SK-N-SH (cell line): ENCODE measurements at regions not wholly inside any gene's neighbourhood (a gene's known extent, or its start where the extent isn't known, plus 50 kb on each side); places are given as distances from the start of the nearest gene placed in this dataset.
"Not testable (repeated sequence)": the region's sequence is repeated elsewhere in the genome, so short reads cannot be mapped to it uniquely, and the experiment has no call there.

Experiments used
- CTCF ChIA-PET: fragments of 300-600, 350-600 bp; formaldehyde crosslinking; extraction: SDS; loops from one replicate; lab custom pipeline; 2021; lab: Yijun Ruan, JAX
- POLR2A ChIA-PET: fragments of 350-600 bp; sonication (Branson Sonifier 250); formaldehyde crosslinking; extraction: SDS; loops from one replicate; lab custom pipeline; 2020; ENCODE audit warnings: antibody characterized with exemption, inconsistent platforms; lab: Yijun Ruan, JAX
- DNase-seq: peaks from one replicate; pipeline ENCODE4 v3.0.0; 2012
- H2AFZ ChIP-seq: fragments of 200-600 bp; sonication (generic); 2 replicates; pipeline ENCODE4 v1.8.1; 2016; ENCODE audit warnings: antibody characterized with exemption, mild to moderate bottlenecking, low read depth
- H3F3A ChIP-seq: fragments of 200-600 bp; sonication (generic); replicated peaks from 2 replicates; pipeline ENCODE3; 2016; ENCODE audit warnings: antibody characterized with exemption, mild to moderate bottlenecking; ENCODE audit not compliant: insufficient read depth
- H3K27ac ChIP-seq, 2 experiments: fragments of 200-500 bp in 1 of 2; fragments of 200-600 bp in 1 of 2; sonication (Bioruptor generic) in 1 of 2; sonication (generic), shearing (Covaris generic) in 1 of 2; 2 replicates each; pipeline versions ENCODE4 v1.5.1 to v1.6.1; 2014 to 2016; ENCODE audit warnings: low read depth in 2 of 2, inconsistent platforms in 1 of 2, low read length in 1 of 2, mild to moderate bottlenecking in 1 of 2, mixed read lengths in 1 of 2
- H3K27me3 ChIP-seq: fragments of 200-600 bp; sonication (generic), shearing (Covaris generic); 2 replicates; pipeline ENCODE4 v1.6.1; 2016; ENCODE audit warnings: mixed run types; ENCODE audit not compliant: insufficient read depth
- H3K36me3 ChIP-seq, 2 experiments: fragments of 200-500 bp in 1 of 2; fragments of 200-600 bp in 1 of 2; sonication (Bioruptor generic) in 1 of 2; sonication (generic) in 1 of 2; replicated peaks in 1 of 2; 2 replicates each; pipeline versions ENCODE3 to v1.5.1; 2014 to 2016; ENCODE audit warnings: low read length in 1 of 2, mild to moderate bottlenecking in 1 of 2; ENCODE audit not compliant: insufficient read depth in 2 of 2, control insufficient read depth in 1 of 2
- H3K4me1 ChIP-seq, 2 experiments: fragments of 200-500 bp in 1 of 2; fragments of 200-600 bp in 1 of 2; sonication (Bioruptor generic) in 1 of 2; sonication (generic), shearing (Covaris generic) in 1 of 2; 2 replicates each; pipeline versions ENCODE4 v1.5.1 to v1.6.1; 2014 to 2016; ENCODE audit warnings: low read depth in 1 of 2, low read length in 1 of 2, mixed run types in 1 of 2; ENCODE audit not compliant: insufficient read depth in 2 of 2, control insufficient read depth in 1 of 2
- H3K4me2 ChIP-seq: fragments of 200-600 bp; sonication (generic), shearing (Covaris generic); 2 replicates; pipeline ENCODE4 v1.6.1; 2017; ENCODE audit warnings: mixed run types
- H3K4me3 ChIP-seq, 2 experiments: fragments of 200-500 bp in 1 of 2; fragments of 200-600 bp in 1 of 2; sonication (Bioruptor generic) in 1 of 2; sonication (generic), shearing (Covaris generic) in 1 of 2; 2 replicates each; pipeline versions ENCODE4 v1.5.1 to v1.8.1; 2014 to 2016; ENCODE audit warnings: low read depth in 2 of 2, inconsistent platforms in 1 of 2, low read length in 1 of 2, mild to moderate bottlenecking in 1 of 2, mixed read lengths in 1 of 2, moderate library complexity in 1 of 2
- H3K79me2 ChIP-seq: fragments of 200-600 bp; sonication (generic); 2 replicates; pipeline ENCODE4 v1.8.1; 2017; ENCODE audit warnings: mild to moderate bottlenecking; ENCODE audit not compliant: insufficient read depth
- H3K9ac ChIP-seq: fragments of 200-600 bp; sonication (generic); 2 replicates; pipeline ENCODE4 v1.6.1; 2017; ENCODE audit warnings: mixed run types
- H3K9me2 ChIP-seq: fragments of 200-600 bp; sonication (generic); 2 replicates; pipeline ENCODE4 v1.6.1; 2017; ENCODE audit warnings: mixed run types
- H3K9me3 ChIP-seq: fragments of 200-600 bp; sonication (generic); 2 replicates; pipeline ENCODE4 v1.6.1; 2017; ENCODE audit warnings: mixed run types, mild to moderate bottlenecking, moderate library complexity
- H4K20me1 ChIP-seq: fragments of 200-600 bp; sonication (generic); 2 replicates; pipeline ENCODE4 v1.6.1; 2017; ENCODE audit warnings: mild to moderate bottlenecking, mixed run types; ENCODE audit not compliant: insufficient read depth
- EP300 ChIP-seq, 2 experiments: IDR thresholded peaks; 2 replicates each; pipeline versions ENCODE4 v1.4.0 to v1.6.1; 2012; ENCODE audit warnings: borderline replicate concordance in 1 of 2, low read depth in 1 of 2, low read length in 1 of 2
- EZH2phosphoT487 ChIP-seq: fragments of 200-600 bp; sonication (generic); IDR thresholded peaks from 2 replicates; pipeline ENCODE4 v1.6.1; 2017; ENCODE audit warnings: low read depth, mixed run types, mild to moderate bottlenecking, antibody characterized with exemption, moderate library complexity, borderline replicate concordance
- FOSL2 ChIP-seq: IDR thresholded peaks from 2 replicates; pipeline ENCODE4 v1.4.0; 2012; ENCODE audit warnings: low read depth, mild to moderate bottlenecking, moderate library complexity, borderline replicate concordance
- GABPA ChIP-seq: IDR thresholded peaks from 2 replicates; pipeline ENCODE4 v1.4.0; 2012; ENCODE audit warnings: low read depth, mild to moderate bottlenecking
- IRF3 ChIP-seq: fragments of 150-350 bp; IDR thresholded peaks from 2 replicates; pipeline ENCODE4 v1.6.1; 2016; ENCODE audit warnings: mild to moderate bottlenecking, low read depth, low read length
- MEF2A ChIP-seq: IDR thresholded peaks from 2 replicates; pipeline ENCODE4 v1.4.0; 2012; ENCODE audit warnings: low read depth, borderline replicate concordance
- RAD21 ChIP-seq: IDR thresholded peaks from 2 replicates; pipeline ENCODE4 v1.6.1; 2012; ENCODE audit warnings: mild to moderate bottlenecking, low read length
- RCOR1 ChIP-seq: fragments of 150-350 bp; IDR thresholded peaks from 2 replicates; pipeline ENCODE4 v1.6.1; 2017; ENCODE audit warnings: antibody characterized with exemption, low read length
- RXRA ChIP-seq: IDR thresholded peaks from 2 replicates; pipeline ENCODE4 v1.4.0; 2012; ENCODE audit warnings: low read depth, mild to moderate bottlenecking, borderline replicate concordance
- TEAD4 ChIP-seq: IDR thresholded peaks from 2 replicates; pipeline ENCODE4 v1.4.0; 2012; ENCODE audit warnings: mild to moderate bottlenecking, borderline replicate concordance; ENCODE audit not compliant: insufficient read depth
- YY1 ChIP-seq: IDR thresholded peaks from 2 replicates; pipeline ENCODE4 v1.4.0; 2012; ENCODE audit warnings: low read depth, mild to moderate bottlenecking
- ZBTB33 ChIP-seq: IDR thresholded peaks from 2 replicates; pipeline ENCODE4 v1.4.0; 2012; ENCODE audit warnings: low read depth, borderline replicate concordance
- WGBS: methylation state at CpG from one replicate; pipeline ENCODE4 v1.1.6; 2017; ENCODE audit warnings: low lambda C conversion rate; 5-methylcytosine and 5-hydroxymethylcytosine counted together

- H3F3A ChIP-seq: no peaks in the 10 kb centered on the region
- ChIA-PET CTCF (no interaction called here), POLR2A (no interaction called here)
- H4K20me1 ChIP-seq: no peaks in the 10 kb centered on the region
- no peaks in the 10 kb centered on the region for H3K79me2 ChIP-seq
- no peak for DNase-seq
- no peaks in the 10 kb centered on the region for H3K27me3 ChIP-seq
- TF ChIP-seq RAD21 (no peak), RCOR1 (no peak), ZBTB33 (no peak), TEAD4 (no peak), EZH2phosphoT487 (no peak), MEF2A (no peak), GABPA (no peak), FOSL2 (no peak), YY1 (no peak), IRF3 (no peak), RXRA (no peak), EP300 (IDR thresholded peaks at IDR 0.05; ENCODE audit: borderline replicate concordance in 1 of 2, low read depth in 1 of 2, low read length in 1 of 2) (no peak)
- H3K9me2 ChIP-seq: no peaks in the 10 kb centered on the region
- H3K4me2 ChIP-seq: no peak overlapping the region
- no peak overlapping the region for H3K9ac ChIP-seq
- no peak overlapping the region for H3K27ac ChIP-seq
- H3K36me3 ChIP-seq: no peaks in the 10 kb centered on the region
- WGBS: 84% methylated on average over 4 of the region's 4 CpGs
- no peak overlapping the region for H2AFZ ChIP-seq
- 0 out of 2 replicates have a peak, but pooled peaks cover 3% of the 10 kb centered on the region for H3K9me3 ChIP-seq
- no peaks in the 10 kb centered on the region for H3K4me1 ChIP-seq
- no peak overlapping the region for H3K4me3 ChIP-seq
These were observed 564.7 kb upstream of the NECTIN3 start for GRCh38 chr3:110506890-110507289.

GRCh38 chr3:110507570-110507969 lies 564.0 kb upstream of the NECTIN3 start:
- H3K4me2 ChIP-seq, H3K9me2 ChIP-seq, H3K4me3 ChIP-seq, H3F3A ChIP-seq, H3K36me3 ChIP-seq, H3K27me3 ChIP-seq, H3K27ac ChIP-seq, H3K9me3 ChIP-seq, H4K20me1 ChIP-seq, CTCF ChIA-PET, H3K4me1 ChIP-seq, H3K9ac ChIP-seq, H2AFZ ChIP-seq, POLR2A ChIA-PET, H3K79me2 ChIP-seq, DNase-seq: not testable (repeated sequence)
